Neural cell (in vitro differentiated cells): ENCODE measurements at regions not wholly inside any gene's neighbourhood (a gene's known extent, or its start where the extent isn't known, plus 50 kb on each side); places are given as distances from the start of the nearest gene placed in this dataset.

Source experiments
- EP300 ChIP-seq: fragments of 450-650 bp; conservative IDR thresholded peaks from 2 replicates; pipeline ENCODE4 v1.6.1; 2014; ENCODE audit warnings: antibody characterized with exemption, mild to moderate bottlenecking, moderate library complexity; ENCODE audit not compliant: poor library complexity, severe bottlenecking
- EZH2 ChIP-seq: fragments of 200-600, 300-800 bp; shearing (Covaris generic), sonication (generic); IDR thresholded peaks from 2 replicates; pipeline ENCODE4 v1.6.1; 2014; ENCODE audit warnings: antibody characterized with exemption, low read length, borderline replicate concordance, mild to moderate bottlenecking; ENCODE audit not compliant: insufficient read depth, poor library complexity, severe bottlenecking
- MXI1 ChIP-seq: fragments of 450-650 bp; conservative IDR thresholded peaks from 2 replicates; pipeline ENCODE4 v1.6.1; 2014; ENCODE audit warnings: antibody characterized with exemption, mild to moderate bottlenecking; ENCODE audit not compliant: poor library complexity, severe bottlenecking
- POLR2AphosphoS5 ChIP-seq: IDR thresholded peaks from 2 replicates; pipeline ENCODE4 v1.6.1; 2012
- RAD21 ChIP-seq: fragments of 450-650 bp; conservative IDR thresholded peaks from 2 replicates; pipeline ENCODE4 v1.6.1; 2014; ENCODE audit warnings: antibody characterized with exemption, mild to moderate bottlenecking, moderate library complexity
- SMC3 ChIP-seq: fragments of 450-650 bp; conservative IDR thresholded peaks from 2 replicates; pipeline ENCODE4 v1.6.1; 2014; ENCODE audit warnings: antibody characterized with exemption, mild to moderate bottlenecking, moderate library complexity; ENCODE audit not compliant: poor library complexity
- TAF1 ChIP-seq: IDR thresholded peaks from 2 replicates; pipeline ENCODE4 v1.6.1; 2012; ENCODE audit warnings: low read depth
- TF ChIP-seq, protein P1 (sequence below): fragments of 450-650 bp; IDR thresholded peaks from 2 replicates; pipeline ENCODE4 v1.5.1; 2014; ENCODE audit warnings: antibody characterized with exemption, mild to moderate bottlenecking, moderate library complexity; ENCODE audit not compliant: poor library complexity, severe bottlenecking
- TF ChIP-seq, protein P2 (sequence below): IDR thresholded peaks from 2 replicates; pipeline ENCODE4 v1.6.1; 2012; ENCODE audit warnings: borderline replicate concordance

DNA sequence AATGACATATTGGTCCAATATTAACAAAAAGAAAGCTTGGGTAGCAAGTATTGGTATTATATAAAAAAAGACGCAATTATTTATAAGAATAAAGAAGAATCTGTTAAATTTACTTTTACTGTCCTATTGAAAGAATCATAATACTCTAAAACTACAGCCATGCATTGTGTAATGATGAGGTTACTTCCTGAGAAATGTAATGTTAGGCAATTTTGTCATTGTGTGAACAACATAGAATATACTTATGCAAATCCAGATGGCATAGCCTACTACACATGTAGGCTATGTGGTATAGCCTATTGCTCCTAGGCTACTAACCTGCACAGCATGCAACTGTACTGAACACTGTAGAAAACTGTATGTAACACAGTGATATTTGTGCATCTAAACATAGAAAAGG is 121.2 kb upstream of the PTGFR start:
- TF ChIP-seq, protein P1, sequence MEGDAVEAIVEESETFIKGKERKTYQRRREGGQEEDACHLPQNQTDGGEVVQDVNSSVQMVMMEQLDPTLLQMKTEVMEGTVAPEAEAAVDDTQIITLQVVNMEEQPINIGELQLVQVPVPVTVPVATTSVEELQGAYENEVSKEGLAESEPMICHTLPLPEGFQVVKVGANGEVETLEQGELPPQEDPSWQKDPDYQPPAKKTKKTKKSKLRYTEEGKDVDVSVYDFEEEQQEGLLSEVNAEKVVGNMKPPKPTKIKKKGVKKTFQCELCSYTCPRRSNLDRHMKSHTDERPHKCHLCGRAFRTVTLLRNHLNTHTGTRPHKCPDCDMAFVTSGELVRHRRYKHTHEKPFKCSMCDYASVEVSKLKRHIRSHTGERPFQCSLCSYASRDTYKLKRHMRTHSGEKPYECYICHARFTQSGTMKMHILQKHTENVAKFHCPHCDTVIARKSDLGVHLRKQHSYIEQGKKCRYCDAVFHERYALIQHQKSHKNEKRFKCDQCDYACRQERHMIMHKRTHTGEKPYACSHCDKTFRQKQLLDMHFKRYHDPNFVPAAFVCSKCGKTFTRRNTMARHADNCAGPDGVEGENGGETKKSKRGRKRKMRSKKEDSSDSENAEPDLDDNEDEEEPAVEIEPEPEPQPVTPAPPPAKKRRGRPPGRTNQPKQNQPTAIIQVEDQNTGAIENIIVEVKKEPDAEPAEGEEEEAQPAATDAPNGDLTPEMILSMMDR = no peak
- no peak for TF ChIP-seq POLR2AphosphoS5
- TF ChIP-seq, protein P2, sequence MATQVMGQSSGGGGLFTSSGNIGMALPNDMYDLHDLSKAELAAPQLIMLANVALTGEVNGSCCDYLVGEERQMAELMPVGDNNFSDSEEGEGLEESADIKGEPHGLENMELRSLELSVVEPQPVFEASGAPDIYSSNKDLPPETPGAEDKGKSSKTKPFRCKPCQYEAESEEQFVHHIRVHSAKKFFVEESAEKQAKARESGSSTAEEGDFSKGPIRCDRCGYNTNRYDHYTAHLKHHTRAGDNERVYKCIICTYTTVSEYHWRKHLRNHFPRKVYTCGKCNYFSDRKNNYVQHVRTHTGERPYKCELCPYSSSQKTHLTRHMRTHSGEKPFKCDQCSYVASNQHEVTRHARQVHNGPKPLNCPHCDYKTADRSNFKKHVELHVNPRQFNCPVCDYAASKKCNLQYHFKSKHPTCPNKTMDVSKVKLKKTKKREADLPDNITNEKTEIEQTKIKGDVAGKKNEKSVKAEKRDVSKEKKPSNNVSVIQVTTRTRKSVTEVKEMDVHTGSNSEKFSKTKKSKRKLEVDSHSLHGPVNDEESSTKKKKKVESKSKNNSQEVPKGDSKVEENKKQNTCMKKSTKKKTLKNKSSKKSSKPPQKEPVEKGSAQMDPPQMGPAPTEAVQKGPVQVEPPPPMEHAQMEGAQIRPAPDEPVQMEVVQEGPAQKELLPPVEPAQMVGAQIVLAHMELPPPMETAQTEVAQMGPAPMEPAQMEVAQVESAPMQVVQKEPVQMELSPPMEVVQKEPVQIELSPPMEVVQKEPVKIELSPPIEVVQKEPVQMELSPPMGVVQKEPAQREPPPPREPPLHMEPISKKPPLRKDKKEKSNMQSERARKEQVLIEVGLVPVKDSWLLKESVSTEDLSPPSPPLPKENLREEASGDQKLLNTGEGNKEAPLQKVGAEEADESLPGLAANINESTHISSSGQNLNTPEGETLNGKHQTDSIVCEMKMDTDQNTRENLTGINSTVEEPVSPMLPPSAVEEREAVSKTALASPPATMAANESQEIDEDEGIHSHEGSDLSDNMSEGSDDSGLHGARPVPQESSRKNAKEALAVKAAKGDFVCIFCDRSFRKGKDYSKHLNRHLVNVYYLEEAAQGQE = no peak
- TF ChIP-seq EP300 = no peak
- no peak for TF ChIP-seq TAF1
- no peak for TF ChIP-seq EZH2
- no peak for TF ChIP-seq SMC3
- no peak for TF ChIP-seq RAD21
- no peak for TF ChIP-seq MXI1
